K562 (cell line): ENCODE measurements at regions not wholly inside any gene's neighbourhood (a gene's known extent, or its start where the extent isn't known, plus 50 kb on each side); places are given as distances from the start of the nearest gene placed in this dataset.

Source experiments
- SMC3 ChIP-seq: conservative IDR thresholded peaks from 2 replicates; pipeline ENCODE4 v1.6.1; 2011; ENCODE audit warnings: low read depth, low read length, improper control_type of control experiment; ENCODE audit not compliant: insufficient read depth
- TF ChIP-seq, protein P1 (sequence below), 2 experiments: fragments of 450-650 bp; formaldehyde crosslinking in 1 of 2; IDR thresholded peaks; 2 replicates each; pipeline versions ENCODE4 v1.4.0 to v1.6.1; 2014 to 2020; ENCODE audit warnings: mild to moderate bottlenecking in 2 of 2, borderline replicate concordance in 1 of 2, low read depth in 1 of 2
- TF ChIP-seq, protein P2 (sequence below): fragments of 250-450 bp; sonication (Bioruptor Pico); IDR thresholded peaks from 2 replicates; pipeline ENCODE4 v1.4.0; 2020

DNA sequence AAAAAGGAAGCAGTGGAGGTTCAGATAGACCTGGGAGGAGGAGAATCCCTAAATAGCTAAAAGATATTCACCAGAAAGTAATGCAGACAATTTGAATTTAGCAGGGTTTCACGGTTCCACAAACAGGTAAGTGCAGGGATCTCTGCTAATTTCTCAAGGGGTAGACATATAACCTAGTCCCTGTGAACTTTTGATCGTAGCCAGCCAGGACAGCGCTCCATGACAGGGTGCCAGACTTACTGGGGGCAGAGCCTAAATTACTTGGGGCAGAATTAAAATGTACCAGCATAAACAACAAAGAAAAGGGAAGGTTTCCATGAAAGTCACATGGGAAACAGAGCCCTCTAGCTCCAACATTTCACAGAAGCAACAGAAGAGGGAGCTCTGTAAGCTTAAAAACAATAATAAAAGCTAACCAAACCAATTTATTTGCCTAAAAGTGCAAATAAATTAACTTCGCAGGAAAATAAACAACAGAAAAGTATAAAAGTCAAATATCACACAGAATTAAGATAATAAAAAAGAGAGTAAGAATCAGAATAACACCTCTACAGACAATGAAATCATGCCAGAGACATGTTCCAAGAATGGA is 198.3 kb downstream of the DUSP10 start (continued):
- TF ChIP-seq, protein P1, sequence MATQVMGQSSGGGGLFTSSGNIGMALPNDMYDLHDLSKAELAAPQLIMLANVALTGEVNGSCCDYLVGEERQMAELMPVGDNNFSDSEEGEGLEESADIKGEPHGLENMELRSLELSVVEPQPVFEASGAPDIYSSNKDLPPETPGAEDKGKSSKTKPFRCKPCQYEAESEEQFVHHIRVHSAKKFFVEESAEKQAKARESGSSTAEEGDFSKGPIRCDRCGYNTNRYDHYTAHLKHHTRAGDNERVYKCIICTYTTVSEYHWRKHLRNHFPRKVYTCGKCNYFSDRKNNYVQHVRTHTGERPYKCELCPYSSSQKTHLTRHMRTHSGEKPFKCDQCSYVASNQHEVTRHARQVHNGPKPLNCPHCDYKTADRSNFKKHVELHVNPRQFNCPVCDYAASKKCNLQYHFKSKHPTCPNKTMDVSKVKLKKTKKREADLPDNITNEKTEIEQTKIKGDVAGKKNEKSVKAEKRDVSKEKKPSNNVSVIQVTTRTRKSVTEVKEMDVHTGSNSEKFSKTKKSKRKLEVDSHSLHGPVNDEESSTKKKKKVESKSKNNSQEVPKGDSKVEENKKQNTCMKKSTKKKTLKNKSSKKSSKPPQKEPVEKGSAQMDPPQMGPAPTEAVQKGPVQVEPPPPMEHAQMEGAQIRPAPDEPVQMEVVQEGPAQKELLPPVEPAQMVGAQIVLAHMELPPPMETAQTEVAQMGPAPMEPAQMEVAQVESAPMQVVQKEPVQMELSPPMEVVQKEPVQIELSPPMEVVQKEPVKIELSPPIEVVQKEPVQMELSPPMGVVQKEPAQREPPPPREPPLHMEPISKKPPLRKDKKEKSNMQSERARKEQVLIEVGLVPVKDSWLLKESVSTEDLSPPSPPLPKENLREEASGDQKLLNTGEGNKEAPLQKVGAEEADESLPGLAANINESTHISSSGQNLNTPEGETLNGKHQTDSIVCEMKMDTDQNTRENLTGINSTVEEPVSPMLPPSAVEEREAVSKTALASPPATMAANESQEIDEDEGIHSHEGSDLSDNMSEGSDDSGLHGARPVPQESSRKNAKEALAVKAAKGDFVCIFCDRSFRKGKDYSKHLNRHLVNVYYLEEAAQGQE (IDR thresholded peaks at IDR 0.05; ENCODE audit: borderline replicate concordance): peak; percentile 61
- TF ChIP-seq, protein P1 (CRISPR knock-in tag; IDR thresholded peaks at IDR 0.05; ENCODE audit: low read depth): no peak
- TF ChIP-seq, protein P2, sequence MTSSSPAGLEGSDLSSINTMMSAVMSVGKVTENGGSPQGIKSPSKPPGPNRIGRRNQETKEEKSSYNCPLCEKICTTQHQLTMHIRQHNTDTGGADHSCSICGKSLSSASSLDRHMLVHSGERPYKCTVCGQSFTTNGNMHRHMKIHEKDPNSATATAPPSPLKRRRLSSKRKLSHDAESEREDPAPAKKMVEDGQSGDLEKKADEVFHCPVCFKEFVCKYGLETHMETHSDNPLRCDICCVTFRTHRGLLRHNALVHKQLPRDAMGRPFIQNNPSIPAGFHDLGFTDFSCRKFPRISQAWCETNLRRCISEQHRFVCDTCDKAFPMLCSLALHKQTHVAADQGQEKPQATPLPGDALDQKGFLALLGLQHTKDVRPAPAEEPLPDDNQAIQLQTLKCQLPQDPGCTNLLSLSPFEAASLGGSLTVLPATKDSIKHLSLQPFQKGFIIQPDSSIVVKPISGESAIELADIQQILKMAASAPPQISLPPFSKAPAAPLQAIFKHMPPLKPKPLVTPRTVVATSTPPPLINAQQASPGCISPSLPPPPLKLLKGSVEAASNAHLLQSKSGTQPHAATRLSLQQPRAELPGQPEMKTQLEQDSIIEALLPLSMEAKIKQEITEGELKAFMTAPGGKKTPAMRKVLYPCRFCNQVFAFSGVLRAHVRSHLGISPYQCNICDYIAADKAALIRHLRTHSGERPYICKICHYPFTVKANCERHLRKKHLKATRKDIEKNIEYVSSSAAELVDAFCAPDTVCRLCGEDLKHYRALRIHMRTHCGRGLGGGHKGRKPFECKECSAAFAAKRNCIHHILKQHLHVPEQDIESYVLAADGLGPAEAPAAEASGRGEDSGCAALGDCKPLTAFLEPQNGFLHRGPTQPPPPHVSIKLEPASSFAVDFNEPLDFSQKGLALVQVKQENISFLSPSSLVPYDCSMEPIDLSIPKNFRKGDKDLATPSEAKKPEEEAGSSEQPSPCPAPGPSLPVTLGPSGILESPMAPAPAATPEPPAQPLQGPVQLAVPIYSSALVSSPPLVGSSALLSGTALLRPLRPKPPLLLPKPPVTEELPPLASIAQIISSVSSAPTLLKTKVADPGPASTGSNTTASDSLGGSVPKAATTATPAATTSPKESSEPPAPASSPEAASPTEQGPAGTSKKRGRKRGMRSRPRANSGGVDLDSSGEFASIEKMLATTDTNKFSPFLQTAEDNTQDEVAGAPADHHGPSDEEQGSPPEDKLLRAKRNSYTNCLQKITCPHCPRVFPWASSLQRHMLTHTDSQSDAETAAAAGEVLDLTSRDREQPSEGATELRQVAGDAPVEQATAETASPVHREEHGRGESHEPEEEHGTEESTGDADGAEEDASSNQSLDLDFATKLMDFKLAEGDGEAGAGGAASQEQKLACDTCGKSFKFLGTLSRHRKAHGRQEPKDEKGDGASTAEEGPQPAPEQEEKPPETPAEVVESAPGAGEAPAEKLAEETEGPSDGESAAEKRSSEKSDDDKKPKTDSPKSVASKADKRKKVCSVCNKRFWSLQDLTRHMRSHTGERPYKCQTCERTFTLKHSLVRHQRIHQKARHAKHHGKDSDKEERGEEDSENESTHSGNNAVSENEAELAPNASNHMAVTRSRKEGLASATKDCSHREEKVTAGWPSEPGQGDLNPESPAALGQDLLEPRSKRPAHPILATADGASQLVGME (CRISPR knock-in tag): no peak
- 0 out of 2 replicates have a peak, but pooled peaks have one; percentile 15 for TF ChIP-seq SMC3
